GM10248 (cell line): ENCODE measurements at regions not wholly inside any gene's neighbourhood (a gene's known extent, or its start where the extent isn't known, plus 50 kb on each side); places are given as distances from the start of the nearest gene placed in this dataset.

Source experiments
- CTCF ChIA-PET: fragments of 300-600 bp; sonication (Branson Sonifier 250); formaldehyde crosslinking; extraction: SDS; loops from one replicate; lab custom pipeline; 2021; ENCODE audit warnings: antibody characterized with exemption; lab: Yijun Ruan, JAX
- POLR2A ChIA-PET: fragments of 350-650 bp; sonication (Branson Sonifier 250); formaldehyde crosslinking; extraction: SDS; loops from one replicate; lab custom pipeline; 2020; ENCODE audit warnings: antibody characterized with exemption; lab: Yijun Ruan, JAX
- DNase-seq: peaks from one replicate; pipeline ENCODE4 v3.0.0; 2012; ENCODE audit errors: extremely low spot score
- TF ChIP-seq, protein P1 (sequence below): IDR thresholded peaks from 2 replicates; pipeline ENCODE4 v1.5.1; 2012; ENCODE audit warnings: mild to moderate bottlenecking, low read depth; ENCODE audit errors: extremely low read depth, missing control alignments, control extremely low read depth

- ChIA-PET CTCF (interaction anchor here (2.4 kb wide), 1 partner anchor 12 kb away, joined by 10 read pairs; no protein-coding TSS in a partner anchor), POLR2A (no interaction called here)
- TF ChIP-seq, protein P1, sequence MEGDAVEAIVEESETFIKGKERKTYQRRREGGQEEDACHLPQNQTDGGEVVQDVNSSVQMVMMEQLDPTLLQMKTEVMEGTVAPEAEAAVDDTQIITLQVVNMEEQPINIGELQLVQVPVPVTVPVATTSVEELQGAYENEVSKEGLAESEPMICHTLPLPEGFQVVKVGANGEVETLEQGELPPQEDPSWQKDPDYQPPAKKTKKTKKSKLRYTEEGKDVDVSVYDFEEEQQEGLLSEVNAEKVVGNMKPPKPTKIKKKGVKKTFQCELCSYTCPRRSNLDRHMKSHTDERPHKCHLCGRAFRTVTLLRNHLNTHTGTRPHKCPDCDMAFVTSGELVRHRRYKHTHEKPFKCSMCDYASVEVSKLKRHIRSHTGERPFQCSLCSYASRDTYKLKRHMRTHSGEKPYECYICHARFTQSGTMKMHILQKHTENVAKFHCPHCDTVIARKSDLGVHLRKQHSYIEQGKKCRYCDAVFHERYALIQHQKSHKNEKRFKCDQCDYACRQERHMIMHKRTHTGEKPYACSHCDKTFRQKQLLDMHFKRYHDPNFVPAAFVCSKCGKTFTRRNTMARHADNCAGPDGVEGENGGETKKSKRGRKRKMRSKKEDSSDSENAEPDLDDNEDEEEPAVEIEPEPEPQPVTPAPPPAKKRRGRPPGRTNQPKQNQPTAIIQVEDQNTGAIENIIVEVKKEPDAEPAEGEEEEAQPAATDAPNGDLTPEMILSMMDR = no peak
- DNase-seq = no peak
Observed at GRCh38 chr6:144595266-144595665, 310.1 kb downstream of the UTRN start.

DNA sequence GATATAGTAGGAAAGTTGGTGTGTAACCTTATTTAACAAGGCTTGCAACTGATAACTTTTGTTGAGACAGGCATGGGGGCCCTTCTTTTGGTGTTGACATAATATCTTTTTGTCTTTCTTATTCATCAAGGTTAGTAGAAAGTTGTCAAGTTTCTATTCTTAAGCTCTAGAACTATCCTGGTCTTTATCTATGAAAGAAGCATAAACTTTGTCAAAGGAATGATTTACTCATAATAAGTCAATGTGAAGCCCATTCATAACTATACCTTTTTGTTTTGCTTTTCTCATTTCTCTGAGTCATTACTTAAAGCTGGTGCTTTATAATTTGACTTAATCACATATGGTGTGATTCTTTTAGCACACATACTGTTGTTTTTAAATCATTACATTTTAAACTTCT lies 312.4 kb downstream of the UTRN start:
- TF ChIP-seq, protein P1 = no peak
- POLR2A ChIA-PET = no interaction called here
- CTCF ChIA-PET = interaction anchor here (1.1 to 1.2 kb wide), 2 partner anchors 13 to 15 kb away, joined by 3 read pairs; no protein-coding TSS in a partner anchor
- no peak for DNase-seq

DNA sequence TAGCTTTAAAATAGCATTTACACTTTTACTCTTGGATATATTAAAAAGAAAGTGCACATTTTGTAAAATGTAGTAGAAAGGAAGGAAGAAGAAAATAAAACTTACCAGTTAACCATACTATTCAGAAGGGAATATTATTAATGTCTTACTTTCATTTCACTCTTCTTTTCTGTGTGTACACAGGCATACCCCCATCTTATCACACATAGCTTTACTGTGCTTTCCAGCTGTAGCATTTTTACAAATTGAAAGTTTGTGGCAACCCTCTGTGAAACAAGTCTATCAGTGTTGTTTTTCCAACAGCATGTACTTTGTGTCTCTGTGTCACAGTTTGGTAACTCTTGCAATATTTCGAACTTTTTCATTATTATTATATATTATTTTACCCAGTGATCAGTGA lies 314.5 kb downstream of the UTRN start:
- DNase-seq = no peak
- TF ChIP-seq, protein P1 = no peak
- POLR2A ChIA-PET = no interaction called here
- CTCF ChIA-PET = interaction anchor here (1.3 to 2.1 kb wide), 2 partner anchors 12 to 15 kb away, joined by 3 to 7 read pairs; no protein-coding TSS in a partner anchor

GRCh38 chr6:144601221-144601620 lies 316.1 kb downstream of the UTRN start:
- TF ChIP-seq, protein P1 = no peak
- ChIA-PET CTCF (interaction anchor here (1.2 kb wide), 1 partner anchor 19 kb away, joined by 3 read pairs; no protein-coding TSS in a partner anchor), POLR2A (no interaction called here)
- no peak for DNase-seq

GRCh38 chr6:144602523-144603180 lies 317.5 kb downstream of the UTRN start:
- CTCF ChIA-PET = no interaction called here
- DNase-seq = no peak
- POLR2A ChIA-PET = no interaction called here
- TF ChIP-seq, protein P1 = no peak

GRCh38 chr6:144606083-144606482 lies 320.9 kb downstream of the UTRN start:
- ChIA-PET POLR2A (no interaction called here), CTCF (no interaction called here)
- no peak for DNase-seq
- TF ChIP-seq, protein P1 = no peak
